ENCODE measurements at regions not wholly inside any gene's neighbourhood (a gene's known extent, or its start where the extent isn't known, plus 50 kb on each side); places are given as distances from the start of the nearest gene placed in this dataset.

GRCh38 chr10:36837416-36837815, 288.0 kb upstream of the ANKRD30A start:
- Mint-ChIP-seq H3K4me3 (no peak overlapping the region), H3K9me3 (peaks cover 0 to 12% (median 0%) of the 10 kb centered on the region in 7 donors), H3K27ac (no peak overlapping the region), H3K36me3 (no peaks in the 10 kb centered on the region), H3K27me3 (ENCODE audit: low read depth in 3 of 3) (peaks cover 0 to 1% (median 1%) of the 10 kb centered on the region in 3 donors), H3K4me1 (no peaks in the 10 kb centered on the region)
- Histone ChIP-seq H3K27ac (ENCODE audit: low read depth in 1 of 2, low read length in 2 of 2) (no peak overlapping the region), H3K4me1 (ENCODE audit: control insufficient read depth in 1 of 2, insufficient read depth in 2 of 2, low read length in 2 of 2) (no peaks in the 10 kb centered on the region), H4K20me1 (ENCODE audit: insufficient read depth, low read length) (no peaks in the 10 kb centered on the region), H3K4me2 (replicated peaks; ENCODE audit: extremely low read depth, low read length, poor library complexity, severe bottlenecking) (no peak overlapping the region), H3K79me2 (ENCODE audit: insufficient read depth, low read length) (no peaks in the 10 kb centered on the region), H2AFZ (ENCODE audit: insufficient read depth, low read depth, low read length, poor library complexity, severe bottlenecking) (no peak overlapping the region), H3K36me3 (replicated peaks in 1 of 2; ENCODE audit: control insufficient read depth in 1 of 2, insufficient read depth in 2 of 2, low read length in 2 of 2) (no peaks in the 10 kb centered on the region), H3K4me3 (replicated peaks in 1 of 3; ENCODE audit: low read depth in 2 of 3, low read length in 3 of 3) (no peak overlapping the region), H3K9ac (ENCODE audit: insufficient read depth, low read length, poor library complexity, severe bottlenecking) (no peak overlapping the region), H3K9me3 (replicated peaks in 1 of 2; ENCODE audit: control insufficient read depth in 1 of 2, insufficient read depth in 1 of 2, low read length in 2 of 2) (no peaks in the 10 kb centered on the region), H3K27me3 (ENCODE audit: control insufficient read depth in 2 of 2, insufficient read depth in 2 of 2, low read length in 2 of 2) (no peaks in the 10 kb centered on the region)
- TF ChIP-seq, protein P1, sequence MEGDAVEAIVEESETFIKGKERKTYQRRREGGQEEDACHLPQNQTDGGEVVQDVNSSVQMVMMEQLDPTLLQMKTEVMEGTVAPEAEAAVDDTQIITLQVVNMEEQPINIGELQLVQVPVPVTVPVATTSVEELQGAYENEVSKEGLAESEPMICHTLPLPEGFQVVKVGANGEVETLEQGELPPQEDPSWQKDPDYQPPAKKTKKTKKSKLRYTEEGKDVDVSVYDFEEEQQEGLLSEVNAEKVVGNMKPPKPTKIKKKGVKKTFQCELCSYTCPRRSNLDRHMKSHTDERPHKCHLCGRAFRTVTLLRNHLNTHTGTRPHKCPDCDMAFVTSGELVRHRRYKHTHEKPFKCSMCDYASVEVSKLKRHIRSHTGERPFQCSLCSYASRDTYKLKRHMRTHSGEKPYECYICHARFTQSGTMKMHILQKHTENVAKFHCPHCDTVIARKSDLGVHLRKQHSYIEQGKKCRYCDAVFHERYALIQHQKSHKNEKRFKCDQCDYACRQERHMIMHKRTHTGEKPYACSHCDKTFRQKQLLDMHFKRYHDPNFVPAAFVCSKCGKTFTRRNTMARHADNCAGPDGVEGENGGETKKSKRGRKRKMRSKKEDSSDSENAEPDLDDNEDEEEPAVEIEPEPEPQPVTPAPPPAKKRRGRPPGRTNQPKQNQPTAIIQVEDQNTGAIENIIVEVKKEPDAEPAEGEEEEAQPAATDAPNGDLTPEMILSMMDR (IDR thresholded peaks at IDR 0.05) = no peak
- intact Hi-C loops (cut with micrococcal nuclease) = no loop called here
- no peak for DNase-seq

- H3K79me2 ChIP-seq (ENCODE audit: insufficient read depth, low read length) = no peaks in the 10 kb centered on the region
- no peaks in the 10 kb centered on the region for H3K36me3 Mint-ChIP-seq
- H3K4me1 Mint-ChIP-seq = no peaks in the 10 kb centered on the region
- no peak overlapping the region for H3K9ac ChIP-seq (ENCODE audit: insufficient read depth, low read length, poor library complexity, severe bottlenecking)
- 92% methylated on average over 18 of the region's 20 CpGs for WGBS (ENCODE audit: insufficient coverage)
- H4K20me1 ChIP-seq (ENCODE audit: insufficient read depth, low read length) = no peaks in the 10 kb centered on the region
- TF ChIP-seq, protein P1 (IDR thresholded peaks at IDR 0.05) = no peak
- H3K4me3 Mint-ChIP-seq = no peak overlapping the region
- no peak overlapping the region for H3K4me2 ChIP-seq (replicated peaks; ENCODE audit: extremely low read depth, low read length, poor library complexity, severe bottlenecking)
- DNase-seq = no peak
- H3K4me3 ChIP-seq (replicated peaks in 1 of 3; ENCODE audit: low read depth in 2 of 3, low read length in 3 of 3) = no peak overlapping the region
- no peak overlapping the region for H2AFZ ChIP-seq (ENCODE audit: insufficient read depth, low read depth, low read length, poor library complexity, severe bottlenecking)
- no peaks in the 10 kb centered on the region for H3K4me1 ChIP-seq (ENCODE audit: control insufficient read depth in 1 of 2, insufficient read depth in 2 of 2, low read length in 2 of 2)
- H3K9me3 ChIP-seq (replicated peaks in 1 of 2; ENCODE audit: control insufficient read depth in 1 of 2, insufficient read depth in 1 of 2, low read length in 2 of 2) = peaks cover 5 to 15% of the 10 kb centered on the region in 2 donors
- intact Hi-C loops (cut with micrococcal nuclease) = no loop called here
- no peaks in the 10 kb centered on the region for H3K27me3 ChIP-seq (ENCODE audit: control insufficient read depth in 2 of 2, insufficient read depth in 2 of 2, low read length in 2 of 2)
- no peaks in the 10 kb centered on the region for H3K27me3 Mint-ChIP-seq (ENCODE audit: low read depth in 3 of 3)
- no peaks in the 10 kb centered on the region for H3K36me3 ChIP-seq (replicated peaks in 1 of 2; ENCODE audit: control insufficient read depth in 1 of 2, insufficient read depth in 2 of 2, low read length in 2 of 2)
- H3K9me3 Mint-ChIP-seq = peaks cover 3 to 14% (median 6%) of the 10 kb centered on the region in 7 donors
- H3K27ac ChIP-seq (ENCODE audit: low read depth in 1 of 2, low read length in 2 of 2) = no peak overlapping the region
- H3K27ac Mint-ChIP-seq = no peak overlapping the region
Observed at GRCh38 chr10:36819781-36820180, 305.6 kb upstream of the ANKRD30A start.
